Osteocyte (in vitro differentiated cells): ENCODE measurements at regions not wholly inside any gene's neighbourhood (a gene's known extent, or its start where the extent isn't known, plus 50 kb on each side); places are given as distances from the start of the nearest gene placed in this dataset.

ENCODE experiments used
- DNase-seq: peaks from one replicate; pipeline ENCODE4 v3.0.0; 2021; ENCODE audit warnings: mixed read lengths; ENCODE audit not compliant: unreplicated experiment; ENCODE audit errors: extremely low spot score
- H3K27ac Mint-ChIP-seq: one replicate; pipeline ENCODE4 v1.8.0; 2021; ENCODE audit warnings: mild to moderate bottlenecking, mixed read lengths; ENCODE audit not compliant: unreplicated experiment
- H3K27me3 Mint-ChIP-seq: one replicate; pipeline ENCODE4 v1.8.0; 2021; ENCODE audit warnings: mixed read lengths; ENCODE audit not compliant: unreplicated experiment
- H3K36me3 Mint-ChIP-seq: one replicate; pipeline ENCODE4 v1.8.0; 2021; ENCODE audit warnings: mixed read lengths; ENCODE audit not compliant: unreplicated experiment
- H3K4me1 Mint-ChIP-seq: one replicate; pipeline ENCODE4 v1.8.0; 2021; ENCODE audit warnings: mixed read lengths; ENCODE audit not compliant: unreplicated experiment
- H3K4me3 Mint-ChIP-seq: one replicate; pipeline ENCODE4 v1.8.0; 2021; ENCODE audit warnings: mild to moderate bottlenecking, moderate library complexity, mixed read lengths; ENCODE audit not compliant: unreplicated experiment
- H3K9me3 Mint-ChIP-seq: one replicate; pipeline ENCODE4 v1.8.0; 2021; ENCODE audit warnings: mixed read lengths; ENCODE audit not compliant: unreplicated experiment
- TF ChIP-seq, protein P1 (sequence below): fragments of 200-600 bp; sonication (generic); IDR thresholded peaks from 2 replicates; pipeline ENCODE4 v1.5.0; 2021; ENCODE audit warnings: antibody characterized with exemption, mild to moderate bottlenecking, moderate library complexity

DNA sequence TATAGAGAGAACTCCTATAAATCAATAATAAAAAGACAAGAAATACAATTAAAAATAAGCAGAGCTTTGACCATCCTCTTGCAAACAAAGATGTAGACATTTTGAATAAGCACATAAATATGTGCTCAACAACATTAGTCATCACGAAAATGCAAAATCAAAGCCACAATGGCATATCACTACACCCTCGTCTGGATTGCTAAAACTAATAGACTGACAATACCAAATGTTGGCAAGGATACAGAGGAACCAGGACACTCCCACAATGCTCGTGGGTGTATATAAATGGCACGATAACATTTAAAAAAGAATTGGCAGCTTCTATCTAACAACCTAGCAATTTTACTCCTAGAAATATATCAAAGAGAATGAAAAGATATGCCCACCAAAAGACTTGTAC lies 530.8 kb downstream of the HAPSTR1 start:
- H3K9me3 Mint-ChIP-seq, result peaks cover 9% of the 10 kb centered on the region
- no peaks in the 10 kb centered on the region for H3K36me3 Mint-ChIP-seq
- TF ChIP-seq, protein P1, sequence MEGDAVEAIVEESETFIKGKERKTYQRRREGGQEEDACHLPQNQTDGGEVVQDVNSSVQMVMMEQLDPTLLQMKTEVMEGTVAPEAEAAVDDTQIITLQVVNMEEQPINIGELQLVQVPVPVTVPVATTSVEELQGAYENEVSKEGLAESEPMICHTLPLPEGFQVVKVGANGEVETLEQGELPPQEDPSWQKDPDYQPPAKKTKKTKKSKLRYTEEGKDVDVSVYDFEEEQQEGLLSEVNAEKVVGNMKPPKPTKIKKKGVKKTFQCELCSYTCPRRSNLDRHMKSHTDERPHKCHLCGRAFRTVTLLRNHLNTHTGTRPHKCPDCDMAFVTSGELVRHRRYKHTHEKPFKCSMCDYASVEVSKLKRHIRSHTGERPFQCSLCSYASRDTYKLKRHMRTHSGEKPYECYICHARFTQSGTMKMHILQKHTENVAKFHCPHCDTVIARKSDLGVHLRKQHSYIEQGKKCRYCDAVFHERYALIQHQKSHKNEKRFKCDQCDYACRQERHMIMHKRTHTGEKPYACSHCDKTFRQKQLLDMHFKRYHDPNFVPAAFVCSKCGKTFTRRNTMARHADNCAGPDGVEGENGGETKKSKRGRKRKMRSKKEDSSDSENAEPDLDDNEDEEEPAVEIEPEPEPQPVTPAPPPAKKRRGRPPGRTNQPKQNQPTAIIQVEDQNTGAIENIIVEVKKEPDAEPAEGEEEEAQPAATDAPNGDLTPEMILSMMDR, result no peak
- H3K4me1 Mint-ChIP-seq, result no peaks in the 10 kb centered on the region
- no peak for DNase-seq
- no peak overlapping the region for H3K27ac Mint-ChIP-seq
- no peak overlapping the region for H3K4me3 Mint-ChIP-seq
- no peaks in the 10 kb centered on the region for H3K27me3 Mint-ChIP-seq

DNA sequence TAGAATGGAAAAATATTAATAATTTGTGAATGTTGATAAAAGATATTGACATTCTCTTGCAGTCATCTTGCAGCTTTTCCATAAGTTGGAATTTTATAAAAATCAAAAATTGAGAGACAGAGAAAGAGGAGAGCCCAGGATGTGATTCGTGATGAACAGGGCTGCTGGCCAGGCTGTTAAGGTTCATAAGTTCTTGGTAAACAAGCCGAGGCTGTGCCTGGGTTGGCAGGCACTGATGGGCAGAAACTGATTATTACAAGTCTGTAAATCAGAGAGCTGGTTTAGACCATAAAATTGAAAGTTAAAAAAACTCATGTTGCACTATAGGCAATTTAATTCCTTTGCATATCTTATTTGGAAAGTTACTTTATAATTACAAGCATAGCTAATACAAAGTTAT lies 533.7 kb downstream of the HAPSTR1 start:
- Mint-ChIP-seq H3K36me3 (no peaks in the 10 kb centered on the region), H3K27me3 (no peaks in the 10 kb centered on the region), H3K4me1 (no peaks in the 10 kb centered on the region)

DNA sequence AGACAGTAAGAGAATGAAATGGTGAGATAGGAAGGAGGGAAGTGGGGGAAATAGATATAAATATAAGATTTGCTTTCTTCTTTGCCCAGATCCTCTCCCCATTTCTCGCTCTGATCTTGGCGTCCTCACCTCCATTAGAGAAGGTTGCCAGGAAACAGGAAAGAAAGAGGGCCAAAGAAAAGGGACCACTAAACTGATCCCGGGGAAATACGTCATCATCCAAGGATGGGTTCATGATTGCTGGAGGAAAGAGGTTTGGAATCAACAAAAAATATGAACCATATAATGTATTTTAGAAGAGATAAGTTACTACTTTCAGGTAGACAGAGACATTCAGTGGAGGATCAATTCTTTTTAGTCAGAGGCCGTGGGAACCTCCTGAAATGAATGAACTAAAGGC lies 536.0 kb downstream of the HAPSTR1 start:
- Mint-ChIP-seq H3K27ac (no peak overlapping the region), H3K9me3 (no peaks in the 10 kb centered on the region), H3K36me3 (no peaks in the 10 kb centered on the region), H3K4me3 (no peak overlapping the region), H3K27me3 (no peaks in the 10 kb centered on the region), H3K4me1 (no peaks in the 10 kb centered on the region)
- DNase-seq, result no peak
- TF ChIP-seq, protein P1, result no peak

More for the DNA sequence above, 533.7 kb downstream of the HAPSTR1 start:
- DNase-seq, result no peak
- TF ChIP-seq, protein P1, result no peak
- Mint-ChIP-seq H3K27ac (no peak overlapping the region), H3K4me3 (no peak overlapping the region), H3K9me3 (no peaks in the 10 kb centered on the region)

DNA sequence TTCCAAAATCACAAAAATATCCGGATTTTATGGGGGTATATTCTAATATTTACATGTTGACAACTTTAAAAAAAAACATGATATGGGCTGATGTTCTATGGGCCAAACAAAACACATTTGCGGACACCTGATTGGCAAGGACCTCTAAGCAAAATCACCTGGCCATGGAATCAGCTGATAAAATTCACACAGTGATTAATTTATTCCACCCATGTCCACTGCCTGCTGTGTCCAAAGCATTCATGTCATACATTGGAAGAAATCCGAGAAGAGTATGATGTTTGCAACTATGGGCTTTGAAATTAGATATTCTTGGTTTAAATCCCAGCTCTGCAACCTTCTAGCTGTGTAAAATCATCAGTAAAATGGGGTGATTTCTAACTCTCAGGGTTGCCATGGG lies 538.7 kb downstream of the HAPSTR1 start:
- Mint-ChIP-seq H3K9me3 (peaks cover 12% of the 10 kb centered on the region), H3K4me1 (no peaks in the 10 kb centered on the region), H3K4me3 (no peak overlapping the region), H3K36me3 (no peaks in the 10 kb centered on the region), H3K27me3 (no peaks in the 10 kb centered on the region), H3K27ac (no peak overlapping the region)
- TF ChIP-seq, protein P1, result no peak
- no peak for DNase-seq

DNA sequence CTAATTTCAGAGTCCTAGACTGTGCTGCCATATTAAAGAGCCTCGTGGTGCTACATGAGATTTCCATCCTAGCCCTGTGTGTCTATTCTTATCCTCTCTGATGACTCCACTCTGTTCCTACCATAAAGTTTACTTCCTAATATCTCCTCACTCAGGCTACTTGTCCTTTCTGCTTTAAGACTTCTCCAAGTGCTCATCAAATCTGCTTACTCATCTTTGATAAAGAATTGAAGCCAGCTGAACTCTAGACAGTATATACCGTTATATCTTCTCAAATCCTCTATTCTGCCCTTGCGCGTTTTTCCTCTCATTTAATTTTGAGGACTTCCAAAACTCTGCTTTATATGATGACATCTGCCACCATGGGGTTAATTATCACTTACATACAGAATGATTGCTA lies 539.5 kb downstream of the HAPSTR1 start:
- no peak overlapping the region for H3K4me3 Mint-ChIP-seq
- H3K27me3 Mint-ChIP-seq, result no peaks in the 10 kb centered on the region
- H3K4me1 Mint-ChIP-seq, result no peaks in the 10 kb centered on the region
- no peak for DNase-seq
- peaks cover 12% of the 10 kb centered on the region for H3K9me3 Mint-ChIP-seq
- H3K36me3 Mint-ChIP-seq, result no peaks in the 10 kb centered on the region
- H3K27ac Mint-ChIP-seq, result no peak overlapping the region
- TF ChIP-seq, protein P1, result no peak
